ENCODE measurements at regions not wholly inside any gene's neighbourhood (a gene's known extent, or its start where the extent isn't known, plus 50 kb on each side); places are given as distances from the start of the nearest gene placed in this dataset.
"Not testable (repeated sequence)": the region's sequence is repeated elsewhere in the genome, so short reads cannot be mapped to it uniquely, and the experiment has no call there.

GRCh38 chr5:154683101-154683880 lies 71.9 kb upstream of the LARP1 start:
- no peak for DNase-seq (ENCODE audit: insufficient read length, low spot score)
- peak; percentile 9 for FAIRE-seq
- TF ChIP-seq POLR2A (IDR thresholded peaks at IDR 0.05; ENCODE audit: low read depth, low read length) (no peak), SPI1 (IDR thresholded peaks at IDR 0.05; ENCODE audit: low read depth, low read length) (no peak), POLR2AphosphoS5 (IDR thresholded peaks at IDR 0.05; ENCODE audit: low read depth, low read length) (no peak), POU2F2 (IDR thresholded peaks at IDR 0.05; ENCODE audit: low read depth, low read length) (no peak), TAF1 (IDR thresholded peaks at IDR 0.05; ENCODE audit: low read depth, low read length) (no peak), PAX5 (IDR thresholded peaks at IDR 0.05; ENCODE audit: insufficient read depth, low read length, severe bottlenecking) (no peak)

GRCh38 chr5:154679501-154679900 lies 75.7 kb upstream of the LARP1 start:
- FAIRE-seq (no peak), DNase-seq (ENCODE audit: insufficient read length, low spot score) (no peak)

GRCh38 chr5:154677921-154678320 lies 77.3 kb upstream of the LARP1 start:
- FAIRE-seq (no peak), DNase-seq (ENCODE audit: insufficient read length, low spot score) (no peak)
- TF ChIP-seq SPI1 (IDR thresholded peaks at IDR 0.05; ENCODE audit: low read depth, low read length) (no peak), POLR2A (IDR thresholded peaks at IDR 0.05; ENCODE audit: low read depth, low read length) (no peak), POU2F2 (IDR thresholded peaks at IDR 0.05; ENCODE audit: low read depth, low read length) (no peak), PAX5 (IDR thresholded peaks at IDR 0.05; ENCODE audit: insufficient read depth, low read length, severe bottlenecking) (no peak), TAF1 (IDR thresholded peaks at IDR 0.05; ENCODE audit: low read depth, low read length) (no peak), POLR2AphosphoS5 (IDR thresholded peaks at IDR 0.05; ENCODE audit: low read depth, low read length) (no peak)

More at GRCh38 chr5:154679501-154679900, 75.7 kb upstream of the LARP1 start:
- TF ChIP-seq POLR2AphosphoS5 (IDR thresholded peaks at IDR 0.05; ENCODE audit: low read depth, low read length): no peak
- TF ChIP-seq PAX5 (IDR thresholded peaks at IDR 0.05; ENCODE audit: insufficient read depth, low read length, severe bottlenecking): no peak
- TF ChIP-seq SPI1 (IDR thresholded peaks at IDR 0.05; ENCODE audit: low read depth, low read length): no peak
- TF ChIP-seq POLR2A (IDR thresholded peaks at IDR 0.05; ENCODE audit: low read depth, low read length): no peak
- no peak for TF ChIP-seq POU2F2 (IDR thresholded peaks at IDR 0.05; ENCODE audit: low read depth, low read length)
- no peak for TF ChIP-seq TAF1 (IDR thresholded peaks at IDR 0.05; ENCODE audit: low read depth, low read length)

- no peak for DNase-seq (ENCODE audit: insufficient read length, low spot score)
- FAIRE-seq: no peak
- TF ChIP-seq SPI1 (IDR thresholded peaks at IDR 0.05; ENCODE audit: low read depth, low read length): no peak
- no peak for TF ChIP-seq PAX5 (IDR thresholded peaks at IDR 0.05; ENCODE audit: insufficient read depth, low read length, severe bottlenecking)
- no peak for TF ChIP-seq POLR2A (IDR thresholded peaks at IDR 0.05; ENCODE audit: low read depth, low read length)
- no peak for TF ChIP-seq TAF1 (IDR thresholded peaks at IDR 0.05; ENCODE audit: low read depth, low read length)
- TF ChIP-seq POU2F2 (IDR thresholded peaks at IDR 0.05; ENCODE audit: low read depth, low read length): no peak
- no peak for TF ChIP-seq POLR2AphosphoS5 (IDR thresholded peaks at IDR 0.05; ENCODE audit: low read depth, low read length)
Measured at GRCh38 chr5:154676508-154676907, 78.7 kb upstream of the LARP1 start.

GRCh38 chr5:154674029-154674428 lies 81.1 kb upstream of the LARP1 start:
- TF ChIP-seq POLR2AphosphoS5 (IDR thresholded peaks at IDR 0.05; ENCODE audit: low read depth, low read length) (no peak), SPI1 (IDR thresholded peaks at IDR 0.05; ENCODE audit: low read depth, low read length) (no peak), TAF1 (IDR thresholded peaks at IDR 0.05; ENCODE audit: low read depth, low read length) (no peak), POU2F2 (IDR thresholded peaks at IDR 0.05; ENCODE audit: low read depth, low read length) (no peak), POLR2A (IDR thresholded peaks at IDR 0.05; ENCODE audit: low read depth, low read length) (no peak), PAX5 (IDR thresholded peaks at IDR 0.05; ENCODE audit: insufficient read depth, low read length, severe bottlenecking) (no peak)
- DNase-seq (ENCODE audit: insufficient read length, low spot score) (no peak), FAIRE-seq (no peak)

GRCh38 chr5:154673506-154673905 lies 81.7 kb upstream of the LARP1 start:
- no peak for DNase-seq (ENCODE audit: insufficient read length, low spot score)
- TF ChIP-seq POLR2AphosphoS5 (IDR thresholded peaks at IDR 0.05; ENCODE audit: low read depth, low read length) (no peak), SPI1 (IDR thresholded peaks at IDR 0.05; ENCODE audit: low read depth, low read length) (no peak)

GRCh38 chr5:154669913-154670312 lies 85.3 kb upstream of the LARP1 start:
- FAIRE-seq; DNase-seq (ENCODE audit: insufficient read length, low spot score): not testable (repeated sequence)

More at GRCh38 chr5:154673506-154673905, 81.7 kb upstream of the LARP1 start:
- FAIRE-seq: no peak

GRCh38 chr5:154669402-154669801 lies 85.8 kb upstream of the LARP1 start:
- TF ChIP-seq POLR2A (IDR thresholded peaks at IDR 0.05; ENCODE audit: low read depth, low read length) (no peak), POU2F2 (IDR thresholded peaks at IDR 0.05; ENCODE audit: low read depth, low read length) (no peak), SPI1 (IDR thresholded peaks at IDR 0.05; ENCODE audit: low read depth, low read length) (no peak), POLR2AphosphoS5 (IDR thresholded peaks at IDR 0.05; ENCODE audit: low read depth, low read length) (no peak), TAF1 (IDR thresholded peaks at IDR 0.05; ENCODE audit: low read depth, low read length) (no peak), PAX5 (IDR thresholded peaks at IDR 0.05; ENCODE audit: insufficient read depth, low read length, severe bottlenecking) (no peak)
- FAIRE-seq: no peak
- DNase-seq (ENCODE audit: insufficient read length, low spot score): no peak

- no peak for TF ChIP-seq POLR2A (IDR thresholded peaks at IDR 0.05; ENCODE audit: low read depth, low read length)
- no peak for TF ChIP-seq POLR2AphosphoS5 (IDR thresholded peaks at IDR 0.05; ENCODE audit: low read depth, low read length)
- no peak for TF ChIP-seq POU2F2 (IDR thresholded peaks at IDR 0.05; ENCODE audit: low read depth, low read length)
- FAIRE-seq: no peak
- DNase-seq (ENCODE audit: insufficient read length, low spot score): no peak
Measured at GRCh38 chr5:154664869-154665268, 90.3 kb upstream of the LARP1 start.

GRCh38 chr5:154663424-154663823 lies 91.8 kb upstream of the LARP1 start:
- DNase-seq (ENCODE audit: insufficient read length, low spot score) (no peak), FAIRE-seq (no peak)
- TF ChIP-seq TAF1 (IDR thresholded peaks at IDR 0.05; ENCODE audit: low read depth, low read length) (no peak), POLR2A (IDR thresholded peaks at IDR 0.05; ENCODE audit: low read depth, low read length) (no peak), SPI1 (IDR thresholded peaks at IDR 0.05; ENCODE audit: low read depth, low read length) (no peak), PAX5 (IDR thresholded peaks at IDR 0.05; ENCODE audit: insufficient read depth, low read length, severe bottlenecking) (no peak), POU2F2 (IDR thresholded peaks at IDR 0.05; ENCODE audit: low read depth, low read length) (no peak), POLR2AphosphoS5 (IDR thresholded peaks at IDR 0.05; ENCODE audit: low read depth, low read length) (no peak)
